Fibroblast of pulmonary artery (primary cell): ENCODE measurements at regions not wholly inside any gene's neighbourhood (a gene's known extent, or its start where the extent isn't known, plus 50 kb on each side); places are given as distances from the start of the nearest gene placed in this dataset.
A peak's percentile ranks its signal among the peaks of the same experiment; 100 is the strongest.
"Not testable (repeated sequence)": the region's sequence is repeated elsewhere in the genome, so short reads cannot be mapped to it uniquely, and the experiment has no call there.

Experiments
- DNase-seq: peaks from one replicate; pipeline ENCODE4 v3.0.0-alpha.2; 2010; ENCODE audit warnings: low read depth
- H3K4me3 ChIP-seq: replicated peaks from 2 replicates; pipeline ENCODE4 v1.5.1; 2011; ENCODE audit warnings: low read depth, mild to moderate bottlenecking, control low read depth, low read length, moderate library complexity
- CTCF ChIP-seq: IDR thresholded peaks from 2 replicates; pipeline ENCODE4 v1.5.1; 2011; ENCODE audit warnings: mild to moderate bottlenecking, control low read depth, low read length, inconsistent platforms; ENCODE audit errors: missing control alignments

GRCh38 chr2:190005513-190005912 lies 57.0 kb downstream of the MSTN start:
- no peak for TF ChIP-seq CTCF
- no peak for DNase-seq
- H3K4me3 ChIP-seq = no peak overlapping the region

GRCh38 chr2:189999661-190000060 lies 62.9 kb downstream of the MSTN start:
- no peak for DNase-seq
- H3K4me3 ChIP-seq = no peak overlapping the region
- TF ChIP-seq CTCF = no peak

DNA sequence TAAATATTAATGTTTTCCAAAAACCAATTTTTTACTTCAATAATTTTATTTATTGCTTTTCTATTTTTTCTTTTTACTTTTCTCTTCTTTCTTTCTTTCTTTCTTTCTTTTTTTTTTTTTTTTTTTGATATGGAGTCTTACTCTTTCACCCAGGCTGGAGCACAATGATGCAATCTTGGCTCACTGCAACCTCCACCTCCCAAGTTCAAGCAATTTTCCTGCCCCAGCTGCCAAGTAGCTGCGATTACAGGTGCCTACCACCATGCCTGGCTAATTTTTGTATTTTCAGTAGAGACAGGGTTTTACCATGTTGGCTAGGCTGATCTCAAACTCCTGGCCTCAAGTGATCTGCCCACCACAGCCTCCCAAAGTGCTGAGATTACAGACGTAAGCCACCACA lies 63.9 kb downstream of the MSTN start:
- H3K4me3 ChIP-seq, DNase-seq: not testable (repeated sequence)

GRCh38 chr2:189997016-189997415 lies 65.5 kb downstream of the MSTN start:
- TF ChIP-seq CTCF = no peak
- DNase-seq = peak; percentile 3
- H3K4me3 ChIP-seq = no peak overlapping the region

GRCh38 chr2:189995679-189996078 lies 66.8 kb downstream of the MSTN start:
- no peak for DNase-seq
- TF ChIP-seq CTCF = no peak
- H3K4me3 ChIP-seq = no peak overlapping the region

DNA sequence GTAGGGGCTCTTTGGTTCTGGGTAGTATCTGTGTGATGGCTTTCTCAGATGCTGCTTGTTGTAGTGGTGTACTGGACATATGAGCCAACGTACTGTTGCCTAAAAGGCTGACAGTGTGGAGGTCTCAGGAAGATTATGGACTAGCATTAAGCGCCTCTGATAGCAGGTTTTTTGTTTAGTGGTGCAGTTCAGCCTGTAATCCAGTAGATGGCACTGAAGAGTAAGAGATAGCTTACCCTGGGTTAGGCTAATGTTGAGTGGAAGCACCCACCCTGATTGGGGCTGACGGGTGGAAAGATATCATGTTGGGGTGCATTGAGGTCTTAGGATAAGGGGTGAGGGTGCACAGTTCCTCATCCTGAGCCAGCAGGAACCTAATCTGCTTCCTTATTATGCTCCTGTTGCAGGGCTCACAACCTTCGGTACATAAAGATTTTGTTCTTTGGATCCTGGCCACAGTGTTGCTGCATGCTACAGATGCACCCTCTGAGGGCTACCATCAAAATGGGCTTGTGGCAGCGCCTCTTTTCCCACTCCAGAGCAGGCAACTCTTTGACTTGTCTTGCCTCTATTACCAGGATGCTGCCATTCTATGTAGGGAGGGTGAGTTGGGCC lies 79.6 kb downstream of the MSTN start:
- H3K4me3 ChIP-seq = no peak overlapping the region
- DNase-seq = peak; percentile 7
- TF ChIP-seq CTCF = peak; percentile 59

- DNase-seq = no peak
- H3K4me3 ChIP-seq = no peak overlapping the region
- TF ChIP-seq CTCF = no peak
Observed at GRCh38 chr2:189982087-189982486, 80.4 kb downstream of the MSTN start.

- not testable (repeated sequence) for DNase-seq, H3K4me3 ChIP-seq
Observed at GRCh38 chr2:189976488-189976887, 86.0 kb downstream of the MSTN start.
